HAP-1 (cell line): ENCODE measurements at regions not wholly inside any gene's neighbourhood (a gene's known extent, or its start where the extent isn't known, plus 50 kb on each side); places are given as distances from the start of the nearest gene placed in this dataset.
"Not testable (repeated sequence)": the region's sequence is repeated elsewhere in the genome, so short reads cannot be mapped to it uniquely, and the experiment has no call there.

ENCODE experiments used
- DNase-seq, 2 experiments: peaks; one replicate each; pipeline ENCODE4 v3.0.0-alpha.2; 2016 to 2020; ENCODE audit warnings: low spot score in 2 of 2
- H3K27me3 ChIP-seq: fragments of 250-450 bp; sonication (Bioruptor Pico); 2 replicates; pipeline ENCODE4 v1.5.1; 2020; ENCODE audit warnings: low read depth, mild to moderate bottlenecking, moderate library complexity
- H3K36me3 ChIP-seq: fragments of 250-450 bp; sonication (Bioruptor Pico); replicated peaks from 2 replicates; pipeline ENCODE4 v1.5.1; 2020; ENCODE audit warnings: mild to moderate bottlenecking
- H3K4me1 ChIP-seq: fragments of 250-450 bp; sonication (Bioruptor Pico); 2 replicates; pipeline ENCODE4 v1.5.1; 2020; ENCODE audit warnings: mild to moderate bottlenecking
- H3K4me3 ChIP-seq: fragments of 250-450 bp; sonication (Bioruptor Pico); 2 replicates; pipeline ENCODE4 v1.5.1; 2020; ENCODE audit warnings: mild to moderate bottlenecking, moderate library complexity
- H3K9me3 ChIP-seq: fragments of 250-450 bp; sonication (Bioruptor Pico); 2 replicates; pipeline ENCODE4 v1.5.1; 2020; ENCODE audit warnings: mild to moderate bottlenecking, moderate library complexity
- in situ Hi-C: fragments of 300-500 bp; cut with MboI; formaldehyde crosslinking; loops from 3 replicates; pipeline ENCODE4 v1.14.3; 2020; ENCODE audit warnings: low sequenced_read_pairs, inconsistent platforms, mixed read lengths

GRCh38 chr3:145489011-145489410, 672.0 kb downstream of the PLOD2 start:
- no peaks in the 10 kb centered on the region for H3K36me3 ChIP-seq
- in situ Hi-C loops: no loop called here
- no peak for DNase-seq
- H3K9me3 ChIP-seq: no peaks in the 10 kb centered on the region
- peaks cover 30% of the 10 kb centered on the region for H3K4me1 ChIP-seq
- H3K27me3 ChIP-seq: no peaks in the 10 kb centered on the region
- no peak overlapping the region for H3K4me3 ChIP-seq

GRCh38 chr3:145490088-145491048, 670.6 kb downstream of the PLOD2 start:
- Histone ChIP-seq H3K9me3 (no peaks in the 10 kb centered on the region), H3K4me1 (peaks cover 30% of the 10 kb centered on the region), H3K36me3 (no peaks in the 10 kb centered on the region), H3K27me3 (no peaks in the 10 kb centered on the region), H3K4me3 (no peak overlapping the region)
- in situ Hi-C loops: no loop called here
- no peak for DNase-seq

DNA sequence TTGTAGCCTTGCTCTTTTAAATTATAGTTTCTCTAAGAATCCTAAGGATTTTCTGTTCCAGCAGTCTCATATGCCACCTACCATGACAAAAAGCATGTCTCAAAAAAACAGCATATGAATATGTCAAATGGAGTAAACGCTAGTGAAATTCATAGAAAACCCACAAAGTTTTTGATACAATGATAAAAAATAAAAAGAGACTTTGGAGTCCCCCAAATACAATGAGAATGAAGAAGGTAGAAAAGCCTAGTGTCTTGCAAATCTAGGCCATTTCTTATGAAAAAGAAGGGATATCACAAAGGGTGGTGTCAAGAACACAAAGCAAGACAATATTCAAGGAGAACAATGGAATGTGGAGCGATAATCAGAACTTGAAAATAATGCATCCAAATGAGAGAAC, 668.5 kb downstream of the PLOD2 start:
- no peaks in the 10 kb centered on the region for H3K36me3 ChIP-seq
- H3K4me3 ChIP-seq: no peak overlapping the region
- H3K4me1 ChIP-seq: peaks cover 30% of the 10 kb centered on the region
- no peaks in the 10 kb centered on the region for H3K9me3 ChIP-seq
- in situ Hi-C loops: no loop called here
- no peaks in the 10 kb centered on the region for H3K27me3 ChIP-seq
- peak in 1 of 2 experiments; percentile 84 for DNase-seq

DNA sequence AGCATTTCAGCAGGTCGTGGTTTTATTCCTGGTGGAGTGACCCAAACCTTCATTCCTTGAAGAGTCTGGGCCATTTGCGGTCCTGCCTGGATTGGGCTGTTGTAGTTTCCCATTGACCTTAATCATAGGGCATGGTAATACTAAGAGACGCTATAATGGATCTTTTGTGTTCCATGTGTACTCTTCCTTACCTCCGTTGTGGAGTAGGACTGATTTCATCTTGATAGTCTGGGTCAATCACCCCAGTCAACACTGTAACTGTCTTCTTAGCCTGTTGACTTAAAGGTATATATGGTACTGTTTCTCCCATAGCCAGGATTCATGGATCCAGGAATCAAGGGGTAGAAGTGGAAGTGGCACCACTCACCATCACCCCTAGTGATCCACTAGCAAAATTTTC, 643.6 kb downstream of the PLOD2 start:
- H3K36me3 ChIP-seq, in situ Hi-C loops, H3K27me3 ChIP-seq, H3K4me3 ChIP-seq, H3K4me1 ChIP-seq, DNase-seq, H3K9me3 ChIP-seq: not testable (repeated sequence)

DNA sequence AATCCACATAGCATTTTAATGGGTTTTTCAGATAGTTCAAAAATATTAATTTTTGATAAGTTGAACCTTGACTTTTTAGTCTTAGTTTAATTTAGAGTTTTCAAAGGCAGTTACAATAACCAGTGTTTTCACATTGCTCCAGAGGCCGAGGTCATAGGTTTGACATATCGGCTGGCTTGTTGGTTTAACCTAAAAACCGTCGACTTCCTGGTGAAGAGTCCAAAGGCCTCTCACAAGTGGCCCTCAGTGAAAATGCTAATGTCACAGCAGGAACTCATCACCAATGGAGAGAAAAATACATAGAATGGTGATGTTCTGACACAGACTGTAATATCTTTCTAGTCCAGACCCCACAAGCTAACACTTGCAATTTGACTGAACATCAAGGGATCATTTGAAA, 642.3 kb downstream of the PLOD2 start:
- H3K27me3 ChIP-seq: no peaks in the 10 kb centered on the region
- H3K36me3 ChIP-seq: no peaks in the 10 kb centered on the region
- no peak for DNase-seq
- in situ Hi-C loops: no loop called here
- H3K4me3 ChIP-seq: no peak overlapping the region
- no peaks in the 10 kb centered on the region for H3K4me1 ChIP-seq
- no peaks in the 10 kb centered on the region for H3K9me3 ChIP-seq

GRCh38 chr3:145519398-145520047, 641.5 kb downstream of the PLOD2 start:
- no peaks in the 10 kb centered on the region for H3K9me3 ChIP-seq
- no peaks in the 10 kb centered on the region for H3K4me1 ChIP-seq
- no peak overlapping the region for H3K4me3 ChIP-seq
- no peaks in the 10 kb centered on the region for H3K36me3 ChIP-seq
- DNase-seq: no peak
- in situ Hi-C loops: no loop called here
- no peaks in the 10 kb centered on the region for H3K27me3 ChIP-seq

GRCh38 chr3:145522179-145522578, 638.8 kb downstream of the PLOD2 start:
- Histone ChIP-seq H3K4me1 (no peaks in the 10 kb centered on the region), H3K36me3 (no peaks in the 10 kb centered on the region), H3K4me3 (no peak overlapping the region), H3K27me3 (no peaks in the 10 kb centered on the region), H3K9me3 (no peaks in the 10 kb centered on the region)
- DNase-seq: no peak
- in situ Hi-C loops: no loop called here

DNA sequence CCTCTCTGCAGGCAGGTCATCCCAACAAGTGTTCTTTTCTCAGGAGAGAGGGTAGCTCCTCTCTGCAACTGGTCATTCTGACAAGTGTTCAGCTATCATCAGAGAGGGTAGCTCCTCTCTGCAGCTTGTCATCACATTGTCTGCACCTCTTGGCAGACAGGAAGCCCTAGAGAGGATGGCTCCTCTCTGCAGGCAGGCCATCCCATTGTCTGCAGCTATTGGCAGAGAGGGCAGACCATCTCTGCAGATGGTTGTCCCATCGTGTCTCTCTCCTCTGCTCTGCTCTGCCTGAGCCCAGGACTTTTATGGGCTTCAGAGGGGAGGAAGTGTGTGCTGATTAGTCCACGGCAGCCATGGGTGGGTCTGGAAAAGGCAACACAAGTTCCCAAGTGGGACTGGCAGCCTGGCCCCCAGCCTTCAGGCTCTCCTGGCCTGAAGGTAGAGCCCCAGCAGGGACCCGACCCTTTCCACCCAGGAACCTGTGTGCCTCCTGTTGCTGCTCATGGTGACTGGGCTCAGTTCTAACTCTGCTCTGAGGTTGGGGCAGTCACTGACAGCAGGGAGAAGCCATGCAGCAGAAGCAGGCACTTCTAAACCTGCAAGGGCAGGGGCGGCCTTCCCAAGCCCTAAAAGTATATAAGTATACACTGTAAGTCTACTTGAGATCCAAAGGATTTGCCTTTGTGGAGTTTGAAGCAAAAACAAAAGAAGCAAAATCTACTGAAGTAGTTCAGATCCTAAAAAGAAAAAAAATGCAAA, 637.9 kb downstream of the PLOD2 start:
- in situ Hi-C loops: no loop called here

GRCh38 chr3:145531548-145531947, 629.4 kb downstream of the PLOD2 start:
- Histone ChIP-seq H3K36me3 (no peaks in the 10 kb centered on the region), H3K4me1 (no peaks in the 10 kb centered on the region), H3K4me3 (no peak overlapping the region), H3K27me3 (no peaks in the 10 kb centered on the region), H3K9me3 (no peaks in the 10 kb centered on the region)
- in situ Hi-C loops: no loop called here
- no peak for DNase-seq

More for the DNA sequence above, 637.9 kb downstream of the PLOD2 start:
- no peaks in the 10 kb centered on the region for H3K36me3 ChIP-seq
- H3K9me3 ChIP-seq: no peaks in the 10 kb centered on the region
- H3K4me1 ChIP-seq: no peaks in the 10 kb centered on the region
- no peaks in the 10 kb centered on the region for H3K27me3 ChIP-seq
- H3K4me3 ChIP-seq: no peak overlapping the region
- no peak for DNase-seq

DNA sequence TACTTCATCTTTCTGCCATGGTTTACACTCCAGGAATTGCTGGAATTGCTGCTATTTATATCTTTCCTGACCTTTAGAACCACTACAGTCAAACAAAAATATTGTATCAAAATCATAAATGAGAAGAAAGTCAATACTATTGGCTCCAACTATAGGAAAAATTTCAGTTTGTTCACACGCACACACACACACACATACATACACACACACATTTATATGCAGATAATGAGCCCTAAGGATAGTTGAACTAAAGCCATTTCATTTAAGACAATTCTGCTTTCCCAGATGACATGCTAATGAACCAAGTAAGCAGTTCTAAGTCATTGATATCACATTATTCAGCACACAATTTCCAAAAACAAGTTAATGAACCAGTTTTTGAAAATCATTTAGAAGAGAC, 627.3 kb downstream of the PLOD2 start:
- no peak overlapping the region for H3K4me3 ChIP-seq
- in situ Hi-C loops: no loop called here

GRCh38 chr3:145536461-145536860, 624.5 kb downstream of the PLOD2 start:
- in situ Hi-C loops: no loop called here
- no peaks in the 10 kb centered on the region for H3K36me3 ChIP-seq
- no peaks in the 10 kb centered on the region for H3K4me1 ChIP-seq
- DNase-seq: no peak
- H3K4me3 ChIP-seq: no peak overlapping the region
- H3K9me3 ChIP-seq: no peaks in the 10 kb centered on the region
- no peaks in the 10 kb centered on the region for H3K27me3 ChIP-seq

More for the DNA sequence above, 627.3 kb downstream of the PLOD2 start:
- Histone ChIP-seq H3K9me3 (no peaks in the 10 kb centered on the region), H3K36me3 (no peaks in the 10 kb centered on the region), H3K27me3 (no peaks in the 10 kb centered on the region), H3K4me1 (no peaks in the 10 kb centered on the region)
- no peak for DNase-seq

DNA sequence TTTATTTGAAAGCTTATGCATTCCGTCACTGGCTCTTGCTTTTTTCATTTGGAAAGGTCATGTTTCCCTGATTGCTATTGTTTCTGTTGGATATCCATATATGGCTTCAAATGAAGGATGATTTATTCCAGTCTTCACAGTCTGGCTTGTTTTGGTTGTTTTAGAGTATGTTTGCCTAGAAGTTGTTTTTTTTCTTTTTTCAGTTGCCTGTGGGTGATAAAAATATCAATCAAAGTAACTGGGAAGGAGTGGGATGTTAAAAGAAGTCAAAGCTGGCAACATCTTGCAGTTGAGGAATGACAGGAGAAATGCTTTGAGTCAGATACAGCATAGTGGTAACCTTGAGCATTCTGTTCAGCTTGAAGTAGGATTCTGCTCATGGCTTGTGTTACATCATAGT, 610.5 kb downstream of the PLOD2 start:
- in situ Hi-C loops: no loop called here
- Histone ChIP-seq H3K36me3 (no peaks in the 10 kb centered on the region), H3K27me3 (no peaks in the 10 kb centered on the region), H3K9me3 (no peaks in the 10 kb centered on the region), H3K4me3 (no peak overlapping the region), H3K4me1 (peaks cover 10% of the 10 kb centered on the region)
- DNase-seq: no peak

GRCh38 chr3:145557405-145557804, 603.6 kb downstream of the PLOD2 start:
- in situ Hi-C loops: no loop called here
- Histone ChIP-seq H3K27me3 (no peaks in the 10 kb centered on the region), H3K36me3 (no peaks in the 10 kb centered on the region), H3K4me3 (no peak overlapping the region), H3K9me3 (no peaks in the 10 kb centered on the region), H3K4me1 (peaks cover 13% of the 10 kb centered on the region)
- DNase-seq: peak; percentile 73 to 96

DNA sequence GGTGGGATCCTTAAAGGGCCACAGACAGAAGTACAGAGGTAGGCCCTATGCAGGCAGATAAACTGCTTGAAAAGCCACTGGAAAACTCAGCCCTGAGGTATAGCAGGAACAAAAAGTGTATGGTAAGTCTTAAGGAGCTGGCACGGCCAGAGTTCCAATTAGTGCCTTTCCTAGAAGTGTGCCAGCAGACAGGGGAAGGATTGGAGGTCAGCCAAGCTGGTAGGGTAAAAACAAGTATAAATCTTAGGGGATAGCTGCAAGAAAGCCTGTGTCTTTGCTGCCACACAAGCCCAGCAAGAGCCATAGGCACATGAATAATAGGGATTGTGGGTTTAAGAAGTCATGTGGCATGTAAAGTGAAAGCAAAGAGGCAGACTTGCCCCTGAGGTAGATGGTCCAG, 582.5 kb downstream of the PLOD2 start:
- H3K4me1 ChIP-seq: no peaks in the 10 kb centered on the region
- H3K36me3 ChIP-seq: no peaks in the 10 kb centered on the region; the same call in 1 of the 2 replicates
- H3K4me3 ChIP-seq: no peak overlapping the region
- H3K27me3 ChIP-seq: no peaks in the 10 kb centered on the region
- DNase-seq: no peak
- H3K9me3 ChIP-seq: no peaks in the 10 kb centered on the region
- in situ Hi-C loops: no loop called here
